ENCODE measurements at regions not wholly inside any gene's neighbourhood (a gene's known extent, or its start where the extent isn't known, plus 50 kb on each side); places are given as distances from the start of the nearest gene placed in this dataset.

GRCh38 chr6:109241199-109241598, 141.1 kb downstream of the CD164 start:
- TF ChIP-seq EP300 (IDR thresholded peaks at IDR 0.05; ENCODE audit: borderline replicate concordance) (no peak), USF1 (IDR thresholded peaks at IDR 0.05) (no peak), REST (IDR thresholded peaks at IDR 0.05; ENCODE audit: low read depth) (no peak), CREB1 (IDR thresholded peaks at IDR 0.05; ENCODE audit: low read depth) (no peak), EGR1 (IDR thresholded peaks at IDR 0.05) (no peak), FOXM1 (IDR thresholded peaks at IDR 0.05; ENCODE audit: borderline replicate concordance, low read depth) (no peak), TCF12 (IDR thresholded peaks at IDR 0.05; ENCODE audit: low read depth) (no peak), MAX (IDR thresholded peaks at IDR 0.05) (no peak), YY1 (IDR thresholded peaks at IDR 0.05; ENCODE audit: low read depth) (no peak), RAD21 (IDR thresholded peaks at IDR 0.05; ENCODE audit: low read depth) (no peak)
